ENCODE measurements at regions not wholly inside any gene's neighbourhood (a gene's known extent, or its start where the extent isn't known, plus 50 kb on each side); places are given as distances from the start of the nearest gene placed in this dataset.

GRCh38 chr3:167114619-167115018, 265.5 kb downstream of the ZBBX start:
- TF ChIP-seq CTCF (IDR thresholded peaks at IDR 0.05) (no peak), POLR2A (IDR thresholded peaks at IDR 0.05) (no peak)

Measured in body of pancreas (tissue), 4 donors.